HFFc6 (cell line): ENCODE measurements at regions not wholly inside any gene's neighbourhood (a gene's known extent, or its start where the extent isn't known, plus 50 kb on each side); places are given as distances from the start of the nearest gene placed in this dataset.

Experiments
- DNase-seq: peaks from one replicate; pipeline ENCODE4 v3.0.0-alpha.2; 2018
- H3K27ac Mint-ChIP-seq: 2 replicates; pipeline ENCODE4 v1.8.0; 2020; ENCODE audit warnings: mild to moderate bottlenecking, mixed read lengths
- H3K27me3 Mint-ChIP-seq: 2 replicates; pipeline ENCODE4 v1.8.0; 2021; ENCODE audit warnings: mild to moderate bottlenecking, moderate library complexity, mixed read lengths; ENCODE audit not compliant: insufficient read depth
- H3K36me3 Mint-ChIP-seq: 2 replicates; pipeline ENCODE4 v1.8.0; 2021; ENCODE audit warnings: low read depth, mixed read lengths
- H3K4me1 Mint-ChIP-seq: 2 replicates; pipeline ENCODE4 v1.8.0; 2020; ENCODE audit warnings: low read depth, mixed read lengths
- H3K4me3 Mint-ChIP-seq: 2 replicates; pipeline ENCODE4 v1.8.0; 2020; ENCODE audit warnings: mild to moderate bottlenecking, moderate library complexity, mixed read lengths
- H3K9me3 Mint-ChIP-seq: 2 replicates; pipeline ENCODE4 v1.8.0; 2020; ENCODE audit warnings: mild to moderate bottlenecking, mixed read lengths
- CTCF ChIP-seq: fragments of 200-600 bp; sonication (generic); IDR thresholded peaks from 2 replicates; pipeline ENCODE4 v1.5.0; 2021; ENCODE audit warnings: antibody characterized with exemption, mild to moderate bottlenecking

GRCh38 chr6:47169785-47170616, 127.9 kb upstream of the ADGRF1 start:
- Mint-ChIP-seq H3K4me1 (peaks cover 50% of the 10 kb centered on the region), H3K4me3 (peak overlapping the region; percentile 51; the same call in 1 of the 2 replicates), H3K27me3 (no peaks in the 10 kb centered on the region), H3K27ac (peak overlapping the region; percentile 81), H3K9me3 (no peaks in the 10 kb centered on the region), H3K36me3 (0 out of 2 replicates have a peak, but pooled peaks cover 6% of the 10 kb centered on the region)
- DNase-seq: peak; percentile 50
- no peak for TF ChIP-seq CTCF

DNA sequence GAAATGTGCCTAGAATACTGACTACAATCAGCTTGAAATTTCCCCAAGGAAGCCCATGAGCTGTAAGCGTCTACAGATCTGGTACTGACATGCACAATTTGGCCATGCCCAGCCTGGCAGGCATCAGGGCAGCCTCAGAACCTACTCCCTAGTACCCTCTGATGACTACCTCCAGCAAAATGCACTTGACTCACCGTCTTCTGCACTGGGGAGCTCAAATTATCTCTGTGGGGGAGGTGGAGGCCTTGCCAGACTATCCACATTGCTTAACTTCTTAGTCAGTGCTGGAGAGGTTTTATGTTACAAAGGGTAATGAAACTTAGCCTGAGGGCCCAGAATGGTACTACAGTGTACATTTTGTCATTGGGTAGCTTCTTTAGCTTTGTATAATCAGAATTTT, 126.0 kb upstream of the ADGRF1 start:
- 0 out of 2 replicates have a peak, but pooled peaks cover 6% of the 10 kb centered on the region for H3K36me3 Mint-ChIP-seq
- H3K4me1 Mint-ChIP-seq: peaks cover 50% of the 10 kb centered on the region
- DNase-seq: peak; percentile 99
- no peak for TF ChIP-seq CTCF
- peak overlapping the region; percentile 55; the same call in 1 of the 2 replicates for H3K4me3 Mint-ChIP-seq
- H3K27me3 Mint-ChIP-seq: no peaks in the 10 kb centered on the region
- peak overlapping the region; percentile 81 for H3K27ac Mint-ChIP-seq
- H3K9me3 Mint-ChIP-seq: no peaks in the 10 kb centered on the region

GRCh38 chr6:47165918-47166317, 123.8 kb upstream of the ADGRF1 start:
- no peak for DNase-seq
- Mint-ChIP-seq H3K27ac (no peak overlapping the region), H3K36me3 (0 out of 2 replicates have a peak, but pooled peaks cover 6% of the 10 kb centered on the region), H3K4me3 (no peak overlapping the region), H3K27me3 (no peaks in the 10 kb centered on the region), H3K9me3 (no peaks in the 10 kb centered on the region), H3K4me1 (peaks cover 54% of the 10 kb centered on the region)
- no peak for TF ChIP-seq CTCF

DNA sequence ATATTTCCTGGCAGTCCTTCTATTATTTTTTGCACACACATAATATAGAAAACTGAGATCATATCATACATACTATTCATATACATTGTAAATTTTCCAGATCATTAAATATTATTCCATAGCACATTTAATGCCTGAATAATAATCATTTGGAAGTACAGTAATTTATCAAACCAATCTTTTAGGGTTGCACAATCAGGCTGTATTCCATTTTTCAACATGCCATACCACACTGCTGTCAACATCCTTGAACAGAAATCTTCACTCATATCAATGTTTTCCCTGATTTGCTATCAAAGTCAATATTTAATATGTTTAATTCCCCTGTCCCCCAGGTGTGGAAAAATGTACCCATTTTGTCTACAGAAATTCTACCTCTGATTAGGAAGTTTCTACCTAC, 122.7 kb upstream of the ADGRF1 start:
- Mint-ChIP-seq H3K4me3 (no peak overlapping the region), H3K9me3 (no peaks in the 10 kb centered on the region), H3K27ac (no peak overlapping the region), H3K27me3 (no peaks in the 10 kb centered on the region), H3K4me1 (peaks cover 45% of the 10 kb centered on the region), H3K36me3 (0 out of 2 replicates have a peak, but pooled peaks cover 6% of the 10 kb centered on the region)
- no peak for DNase-seq
- no peak for TF ChIP-seq CTCF

- Mint-ChIP-seq H3K36me3 (no peaks in the 10 kb centered on the region), H3K27me3 (no peaks in the 10 kb centered on the region; the same call in 1 of the 2 replicates), H3K27ac (no peak overlapping the region), H3K4me3 (no peak overlapping the region), H3K9me3 (no peaks in the 10 kb centered on the region), H3K4me1 (peaks cover 32% of the 10 kb centered on the region)
- no peak for DNase-seq
- no peak for TF ChIP-seq CTCF
Measured at GRCh38 chr6:47163536-47163935, 121.4 kb upstream of the ADGRF1 start.
